Prostate gland (tissue), 2 donors: ENCODE measurements at regions not wholly inside any gene's neighbourhood (a gene's known extent, or its start where the extent isn't known, plus 50 kb on each side); places are given as distances from the start of the nearest gene placed in this dataset.

ENCODE experiments used
- DNase-seq: peaks from one replicate; pipeline ENCODE4 v3.0.0-alpha.2; 2019; ENCODE audit warnings: low spot score
- H3K27ac ChIP-seq, 2 donors: fragments of 200-600 bp; sonication (generic); 2 replicates each; pipeline ENCODE4 v1.5.1; 2017 to 2019
- H3K27me3 ChIP-seq: fragments of 200-600 bp; sonication (generic); replicated peaks from 2 replicates; pipeline ENCODE4 v1.5.1; 2019; ENCODE audit not compliant: insufficient read depth
- H3K36me3 ChIP-seq, 2 donors: fragments of 200-600 bp; sonication (generic); 1 replicate in 1 of 2; 2 replicates in 1 of 2; pipeline versions ENCODE4 v1.5.1 to v1.8.1; 2017 to 2019
- H3K4me1 ChIP-seq: fragments of 200-600 bp; sonication (generic); replicated peaks from 2 replicates; pipeline ENCODE4 v1.5.1; 2019
- H3K4me3 ChIP-seq, 2 donors: fragments of 200-600 bp; sonication (generic); 2 replicates each; pipeline ENCODE4 v1.5.1; 2017 to 2019
- H3K9me3 ChIP-seq: fragments of 200-600 bp; sonication (generic); 2 replicates; pipeline ENCODE4 v1.5.1; 2017
- CTCF ChIP-seq, 4 experiments: fragments of 200-600 bp in 2 of 4; fragments of 450-650 bp in 2 of 4; sonication (generic) in 2 of 4; IDR thresholded peaks; 1 replicate in 3 of 4; 2 replicates in 1 of 4; pipeline ENCODE4 v1.5.1; 2016 to 2019; ENCODE audit warnings: antibody characterized with exemption in 4 of 4, mild to moderate bottlenecking in 2 of 4, moderate library complexity in 2 of 4
- POLR2A ChIP-seq: fragments of 450-650 bp; IDR thresholded peaks from one replicate; pipeline ENCODE4 v1.6.1; 2016; ENCODE audit warnings: antibody characterized with exemption, mild to moderate bottlenecking
- POLR2AphosphoS5 ChIP-seq: sonication (generic); formaldehyde crosslinking; IDR thresholded peaks from one replicate; pipeline ENCODE4 v1.6.1; 2017; ENCODE audit warnings: antibody characterized with exemption
- WGBS: methylation state at CpG from one replicate; pipeline ENCODE4 v1.1.5; 2018; 5-methylcytosine and 5-hydroxymethylcytosine counted together
- intact Hi-C: fragments of 100-400 bp; cut with DNase I; formaldehyde crosslinking; loops from one replicate; pipeline ENCODE4 v1.14.2; 2022

GRCh38 chr6:121664158-121664557 is 228.7 kb downstream of the GJA1 start:
- Histone ChIP-seq H3K27me3 (no peaks in the 10 kb centered on the region), H3K27ac (no peak overlapping the region), H3K36me3 (no peaks in the 10 kb centered on the region), H3K9me3 (no peaks in the 10 kb centered on the region), H3K4me3 (no peak overlapping the region), H3K4me1 (no peaks in the 10 kb centered on the region)
- WGBS, result 94% methylated on average over 1 of the region's 1 CpG
- intact Hi-C loops, result no loop called here
- DNase-seq, result no peak
- TF ChIP-seq POLR2A (no peak), CTCF (IDR thresholded peaks at IDR 0.05) (no peak), POLR2AphosphoS5 (no peak)

- Histone ChIP-seq H3K4me1 (no peaks in the 10 kb centered on the region), H3K27me3 (no peaks in the 10 kb centered on the region), H3K27ac (no peak overlapping the region), H3K9me3 (no peaks in the 10 kb centered on the region), H3K36me3 (no peaks in the 10 kb centered on the region), H3K4me3 (no peak overlapping the region)
- no peak for TF ChIP-seq POLR2A
- TF ChIP-seq POLR2AphosphoS5, result no peak
- TF ChIP-seq CTCF (IDR thresholded peaks at IDR 0.05), result no peak
- 33% methylated on average over 4 of the region's 4 CpGs for WGBS
- DNase-seq, result no peak
- intact Hi-C loops, result no loop called here
Measured at GRCh38 chr6:121666814-121667213, 231.4 kb downstream of the GJA1 start.

GRCh38 chr6:121668259-121668658 is 232.8 kb downstream of the GJA1 start:
- H3K4me3 ChIP-seq, result no peak overlapping the region
- H3K4me1 ChIP-seq, result no peaks in the 10 kb centered on the region
- no peak overlapping the region for H3K27ac ChIP-seq
- intact Hi-C loops, result no loop called here
- TF ChIP-seq CTCF (IDR thresholded peaks at IDR 0.05), result no peak
- TF ChIP-seq POLR2AphosphoS5, result no peak
- no peak for TF ChIP-seq POLR2A
- no peaks in the 10 kb centered on the region for H3K36me3 ChIP-seq
- H3K27me3 ChIP-seq, result no peaks in the 10 kb centered on the region
- no peaks in the 10 kb centered on the region for H3K9me3 ChIP-seq
- WGBS, result 89% methylated on average over 3 of the region's 3 CpGs
- DNase-seq, result no peak

GRCh38 chr6:121670511-121670910 is 235.1 kb downstream of the GJA1 start:
- H3K27me3 ChIP-seq, result no peaks in the 10 kb centered on the region
- no peaks in the 10 kb centered on the region for H3K9me3 ChIP-seq
- TF ChIP-seq CTCF (IDR thresholded peaks at IDR 0.05) (no peak), POLR2AphosphoS5 (no peak), POLR2A (no peak)
- no peaks in the 10 kb centered on the region for H3K36me3 ChIP-seq
- no peak overlapping the region for H3K4me3 ChIP-seq
- intact Hi-C loops, result no loop called here
- no peak for DNase-seq
- no peak overlapping the region for H3K27ac ChIP-seq
- no peaks in the 10 kb centered on the region for H3K4me1 ChIP-seq
- 98% methylated on average over 2 of the region's 2 CpGs for WGBS

- Histone ChIP-seq H3K36me3 (no peaks in the 10 kb centered on the region), H3K4me1 (no peaks in the 10 kb centered on the region), H3K4me3 (no peak overlapping the region), H3K27me3 (no peaks in the 10 kb centered on the region), H3K9me3 (no peaks in the 10 kb centered on the region), H3K27ac (no peak overlapping the region)
- 94% methylated on average over 1 of the region's 1 CpG for WGBS
- intact Hi-C loops, result no loop called here
- TF ChIP-seq POLR2AphosphoS5, result no peak
- TF ChIP-seq POLR2A, result no peak
- no peak for TF ChIP-seq CTCF (IDR thresholded peaks at IDR 0.05)
- no peak for DNase-seq
Measured at GRCh38 chr6:121677571-121677970, 242.1 kb downstream of the GJA1 start.
